Liver (tissue), 3 donors: ENCODE measurements at regions not wholly inside any gene's neighbourhood (a gene's known extent, or its start where the extent isn't known, plus 50 kb on each side); places are given as distances from the start of the nearest gene placed in this dataset.

ENCODE experiments used
- CTCF ChIP-seq: fragments of 150-350 bp; IDR thresholded peaks from 2 replicates; pipeline ENCODE4 v1.5.1; 2017; ENCODE audit warnings: improper control_type of control experiment, low read depth, low read length; ENCODE audit not compliant: missing input control
- NR2F2 ChIP-seq: IDR thresholded peaks from 2 replicates; pipeline ENCODE4 v1.6.1; 2016; ENCODE audit warnings: antibody characterized with exemption
- REST ChIP-seq: IDR thresholded peaks from 2 replicates; pipeline ENCODE4 v1.6.1; 2016; ENCODE audit warnings: antibody characterized with exemption, mild to moderate bottlenecking
- TF ChIP-seq, protein P1 (sequence below): IDR thresholded peaks from 2 replicates; pipeline ENCODE4 v1.6.1; 2016; ENCODE audit warnings: antibody characterized with exemption
- donor health status: healthy.
- donor health status: healthy.

DNA sequence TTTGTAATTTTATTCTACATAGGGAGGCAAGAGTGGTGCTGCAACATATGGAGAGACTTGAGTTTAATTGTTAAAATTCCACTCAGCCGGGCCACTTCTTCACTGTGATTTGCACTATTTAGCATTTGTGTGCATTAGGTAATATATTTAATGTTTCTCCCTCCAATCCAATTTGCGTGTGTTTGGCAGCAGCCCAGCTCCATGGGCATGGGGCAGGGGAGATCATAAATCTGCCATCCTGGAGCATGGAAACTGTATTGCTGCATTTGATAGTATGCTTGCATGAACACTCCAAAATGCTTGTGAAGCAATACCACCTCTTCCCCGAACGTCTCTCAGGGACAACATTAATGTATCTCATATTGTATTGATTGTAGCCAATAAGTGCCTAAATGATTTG lies 339.1 kb upstream of the RBFOX1 start:
- TF ChIP-seq CTCF, result no peak
- TF ChIP-seq REST, result no peak
- TF ChIP-seq, protein P1, sequence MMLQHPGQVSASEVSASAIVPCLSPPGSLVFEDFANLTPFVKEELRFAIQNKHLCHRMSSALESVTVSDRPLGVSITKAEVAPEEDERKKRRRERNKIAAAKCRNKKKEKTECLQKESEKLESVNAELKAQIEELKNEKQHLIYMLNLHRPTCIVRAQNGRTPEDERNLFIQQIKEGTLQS, result no peak
- no peak for TF ChIP-seq NR2F2
